ENCODE measurements at regions not wholly inside any gene's neighbourhood (a gene's known extent, or its start where the extent isn't known, plus 50 kb on each side); places are given as distances from the start of the nearest gene placed in this dataset.

DNA sequence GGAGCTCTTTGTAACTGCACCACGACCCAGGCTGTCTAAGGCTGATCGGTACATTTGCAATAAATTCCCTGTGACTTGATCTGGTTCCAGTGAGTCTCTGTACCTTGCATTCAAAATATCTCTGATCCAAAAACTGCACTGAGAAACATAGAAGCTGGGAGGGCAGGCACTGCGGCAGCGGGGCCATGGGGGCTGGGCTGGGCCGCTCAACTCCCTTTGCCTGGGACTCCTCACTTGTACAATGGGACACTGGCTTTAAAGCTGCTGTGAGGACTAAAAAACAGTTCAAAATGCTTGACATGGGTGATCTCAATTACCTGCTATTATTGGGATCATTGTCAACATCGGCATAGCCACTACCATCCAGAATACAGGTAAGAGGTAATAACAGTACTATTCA is 644.0 kb downstream of the AJAP1 start:
- no peak for DNase-seq
- 88 to 95% (median 94%) methylated on average over 6 of the region's 6 CpGs for WGBS, 5 donors
- Histone ChIP-seq H3K36me3 (no peaks in the 10 kb centered on the region), H3K27me3 (peaks cover 0 to 19% (median 0%) of the 10 kb centered on the region in 3 donors), H3K4me1 (peaks cover 0 to 13% (median 1%) of the 10 kb centered on the region in 4 donors), H3K9me3 (no peaks in the 10 kb centered on the region), H3K4me3 (no peak overlapping the region), H3K27ac (no peak overlapping the region)
- no peak for TF ChIP-seq POLR2AphosphoS5 (IDR thresholded peaks at IDR 0.05)
- TF ChIP-seq EP300 (IDR thresholded peaks at IDR 0.05): no peak
- TF ChIP-seq POLR2A (IDR thresholded peaks at IDR 0.05): no peak
- TF ChIP-seq CTCF (IDR thresholded peaks at IDR 0.05): no peak
- intact Hi-C loops (cut with DNase I; ENCODE audit: low total_unique reads): no loop called here

GRCh38 chr1:5297886-5298239 is 643.5 kb downstream of the AJAP1 start:
- H3K4me3 ChIP-seq: no peak overlapping the region
- peaks cover 0 to 24% (median 0%) of the 10 kb centered on the region in 3 donors for H3K27me3 ChIP-seq
- no peak overlapping the region for H3K27ac ChIP-seq
- no peak for TF ChIP-seq EP300 (IDR thresholded peaks at IDR 0.05)
- TF ChIP-seq CTCF (IDR thresholded peaks at IDR 0.05): no peak
- TF ChIP-seq POLR2AphosphoS5 (IDR thresholded peaks at IDR 0.05): no peak
- no peak for TF ChIP-seq POLR2A (IDR thresholded peaks at IDR 0.05)
- intact Hi-C loops (cut with DNase I; ENCODE audit: low total_unique reads): no loop called here
- no peaks in the 10 kb centered on the region for H3K9me3 ChIP-seq
- peaks cover 0 to 13% (median 1%) of the 10 kb centered on the region in 4 donors for H3K4me1 ChIP-seq
- no peak for DNase-seq
- no peaks in the 10 kb centered on the region for H3K36me3 ChIP-seq
- 84 to 100% (median 88%) methylated on average over 1 of the region's 1 CpG for WGBS, 5 donors

DNA sequence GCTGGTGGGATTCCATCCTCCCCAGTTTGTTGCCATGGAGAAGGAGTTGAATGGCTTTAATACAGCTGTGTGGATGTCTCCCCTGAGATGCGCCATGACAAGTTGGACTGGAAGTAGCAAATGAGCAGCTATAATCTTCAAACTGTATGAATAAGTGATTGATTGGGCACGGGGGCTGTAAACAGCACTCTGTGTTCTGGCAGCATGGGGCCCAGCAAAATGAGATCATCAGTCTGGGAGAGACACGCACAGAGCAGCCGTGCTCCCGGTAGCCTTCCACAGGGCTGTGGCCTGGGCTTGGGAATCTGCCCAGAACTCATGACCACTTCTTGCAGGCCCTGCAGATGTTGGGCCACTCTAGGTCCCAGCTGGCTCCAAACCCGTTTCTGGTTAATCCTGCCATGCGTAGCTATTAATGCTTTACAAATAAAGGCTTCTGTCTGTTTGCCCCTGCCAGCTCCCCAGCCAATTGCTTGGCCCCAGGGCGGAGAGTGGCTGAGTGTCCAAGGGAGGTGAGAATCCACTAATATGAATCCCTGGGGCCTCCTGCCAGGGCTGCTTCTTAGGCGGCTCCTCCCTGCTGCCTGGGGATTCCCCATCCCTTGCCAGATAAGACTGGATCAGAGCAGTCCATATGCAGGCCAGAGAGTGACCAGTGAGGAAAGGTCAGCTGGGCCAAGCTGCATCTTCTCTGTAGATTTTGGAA is 642.9 kb downstream of the AJAP1 start:
- 55 to 66% (median 57%) methylated on average over 6 to 9 of the region's 9 CpGs for WGBS, 5 donors
- Histone ChIP-seq H3K27me3 (peaks cover 0 to 24% (median 0%) of the 10 kb centered on the region in 3 donors), H3K9me3 (no peaks in the 10 kb centered on the region), H3K4me1 (peaks cover 0 to 13% (median 1%) of the 10 kb centered on the region in 4 donors), H3K4me3 (no peak overlapping the region), H3K27ac (peak overlapping the region in 1 of 5 donors; percentile 64), H3K36me3 (no peaks in the 10 kb centered on the region)
- DNase-seq: peak in 1 of 2 donors; percentile 67
- intact Hi-C loops (cut with DNase I; ENCODE audit: low total_unique reads): no loop called here
- no peak for TF ChIP-seq EP300 (IDR thresholded peaks at IDR 0.05)
- TF ChIP-seq POLR2AphosphoS5 (IDR thresholded peaks at IDR 0.05): peak in 2 of 3 donors; percentile 16 to 59

DNA sequence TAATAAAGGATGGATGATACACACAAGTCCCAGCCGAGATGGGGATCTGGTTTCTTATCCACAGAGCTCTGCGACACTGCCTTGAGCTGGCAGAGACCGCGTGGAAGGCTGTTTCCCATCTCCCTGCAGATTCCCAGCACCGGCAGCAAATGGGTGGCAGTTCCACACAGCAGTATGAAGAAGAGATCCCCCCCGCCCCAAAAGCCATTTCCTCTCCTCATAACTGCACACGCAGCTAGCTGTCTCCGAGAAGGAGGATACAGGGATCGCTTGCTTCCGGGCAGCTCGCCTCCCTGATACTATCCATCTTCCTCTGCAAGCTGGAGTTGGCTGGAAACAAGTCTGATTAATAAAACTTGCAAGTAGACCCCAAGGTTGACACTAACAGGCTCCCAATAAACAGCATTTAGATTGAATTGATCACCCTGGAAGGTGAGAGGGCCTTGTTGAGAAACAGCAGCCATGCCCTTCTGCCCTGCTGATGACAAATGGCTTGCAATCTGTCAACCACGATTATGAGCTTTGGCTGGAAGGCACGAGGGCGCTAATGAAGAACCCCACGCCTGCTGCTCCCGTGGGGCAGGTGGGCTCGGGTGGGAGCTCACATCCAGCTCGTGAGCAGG is 642.3 kb downstream of the AJAP1 start:
- intact Hi-C loops (cut with DNase I; ENCODE audit: low total_unique reads): no loop called here
- 49 to 70% (median 60%) methylated on average over 13 to 18 of the region's 18 CpGs for WGBS, 5 donors

More for the DNA sequence above, 642.3 kb downstream of the AJAP1 start:
- TF ChIP-seq CTCF (IDR thresholded peaks at IDR 0.05) (no peak), EP300 (IDR thresholded peaks at IDR 0.05) (no peak), POLR2AphosphoS5 (IDR thresholded peaks at IDR 0.05) (no peak), POLR2A (IDR thresholded peaks at IDR 0.05) (no peak)
- DNase-seq: peak in 1 of 2 donors; percentile 22
- no peak overlapping the region for H3K4me3 ChIP-seq
- H3K9me3 ChIP-seq: no peaks in the 10 kb centered on the region
- peaks cover 0 to 24% (median 0%) of the 10 kb centered on the region in 3 donors for H3K27me3 ChIP-seq
- H3K4me1 ChIP-seq: peaks cover 0 to 13% (median 1%) of the 10 kb centered on the region in 4 donors
- peak overlapping the region in 1 of 5 donors; percentile 64 for H3K27ac ChIP-seq
- no peaks in the 10 kb centered on the region for H3K36me3 ChIP-seq
